ENCODE measurements at regions not wholly inside any gene's neighbourhood (a gene's known extent, or its start where the extent isn't known, plus 50 kb on each side); places are given as distances from the start of the nearest gene placed in this dataset.

DNA sequence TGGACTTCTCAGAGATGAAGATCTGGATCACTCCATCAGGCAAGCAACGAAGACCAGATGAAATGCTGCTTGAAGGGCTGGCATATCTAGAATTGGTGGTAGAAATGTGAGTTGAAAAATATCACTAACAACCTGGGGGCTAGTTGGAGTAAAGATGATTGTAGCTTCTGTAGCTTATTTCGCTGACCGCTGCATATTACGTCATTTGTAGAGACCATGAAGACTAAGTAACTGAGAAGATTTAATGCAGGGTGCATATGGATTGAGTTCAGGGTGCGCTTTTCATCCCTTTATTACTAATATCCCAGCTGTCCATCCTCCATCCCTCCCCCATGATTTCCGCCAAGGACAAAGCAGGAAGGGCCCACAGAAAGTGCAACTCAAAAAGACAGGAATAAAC lies 1364.0 kb downstream of the PCDH9 start:
- Histone ChIP-seq H3K4me3 (ENCODE audit: low read depth, low read length) (no peak overlapping the region), H3K27me3 (ENCODE audit: control insufficient read depth, insufficient read depth, low read length) (no peaks in the 10 kb centered on the region), H3K36me3 (ENCODE audit: control insufficient read depth, insufficient read depth, low read length) (no peaks in the 10 kb centered on the region)
- DNase-seq (ENCODE audit: low read depth) (no peak), FAIRE-seq (no peak)
- TF ChIP-seq, protein P1, sequence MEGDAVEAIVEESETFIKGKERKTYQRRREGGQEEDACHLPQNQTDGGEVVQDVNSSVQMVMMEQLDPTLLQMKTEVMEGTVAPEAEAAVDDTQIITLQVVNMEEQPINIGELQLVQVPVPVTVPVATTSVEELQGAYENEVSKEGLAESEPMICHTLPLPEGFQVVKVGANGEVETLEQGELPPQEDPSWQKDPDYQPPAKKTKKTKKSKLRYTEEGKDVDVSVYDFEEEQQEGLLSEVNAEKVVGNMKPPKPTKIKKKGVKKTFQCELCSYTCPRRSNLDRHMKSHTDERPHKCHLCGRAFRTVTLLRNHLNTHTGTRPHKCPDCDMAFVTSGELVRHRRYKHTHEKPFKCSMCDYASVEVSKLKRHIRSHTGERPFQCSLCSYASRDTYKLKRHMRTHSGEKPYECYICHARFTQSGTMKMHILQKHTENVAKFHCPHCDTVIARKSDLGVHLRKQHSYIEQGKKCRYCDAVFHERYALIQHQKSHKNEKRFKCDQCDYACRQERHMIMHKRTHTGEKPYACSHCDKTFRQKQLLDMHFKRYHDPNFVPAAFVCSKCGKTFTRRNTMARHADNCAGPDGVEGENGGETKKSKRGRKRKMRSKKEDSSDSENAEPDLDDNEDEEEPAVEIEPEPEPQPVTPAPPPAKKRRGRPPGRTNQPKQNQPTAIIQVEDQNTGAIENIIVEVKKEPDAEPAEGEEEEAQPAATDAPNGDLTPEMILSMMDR (IDR thresholded peaks at IDR 0.05; ENCODE audit: insufficient read depth, low read length, severe bottlenecking), result no peak

DNA sequence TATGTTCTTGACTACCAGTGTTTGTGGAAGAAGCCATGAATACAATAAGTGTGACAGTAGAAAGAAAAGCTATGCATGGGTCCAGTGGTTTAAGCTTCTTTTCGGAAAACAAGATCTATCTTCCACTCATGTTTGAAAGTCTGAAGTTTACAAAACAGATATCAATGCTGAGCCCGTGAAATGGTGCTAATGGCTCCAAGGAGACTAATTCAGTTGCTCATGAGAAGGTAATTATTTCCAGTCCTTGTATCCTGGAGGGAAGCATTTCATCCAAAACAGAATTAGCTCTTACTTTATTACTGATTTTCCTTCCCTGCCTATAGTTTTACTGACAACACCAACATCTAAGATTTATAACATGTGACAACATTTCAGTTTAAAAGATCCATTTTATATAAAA lies 1364.9 kb downstream of the PCDH9 start:
- Histone ChIP-seq H3K4me3 (ENCODE audit: low read depth, low read length) (no peak overlapping the region), H3K36me3 (ENCODE audit: control insufficient read depth, insufficient read depth, low read length) (no peaks in the 10 kb centered on the region), H3K27me3 (ENCODE audit: control insufficient read depth, insufficient read depth, low read length) (no peaks in the 10 kb centered on the region)
- DNase-seq (ENCODE audit: low read depth) (no peak), FAIRE-seq (no peak)
- TF ChIP-seq, protein P1 (IDR thresholded peaks at IDR 0.05; ENCODE audit: insufficient read depth, low read length, severe bottlenecking), result no peak

DNA sequence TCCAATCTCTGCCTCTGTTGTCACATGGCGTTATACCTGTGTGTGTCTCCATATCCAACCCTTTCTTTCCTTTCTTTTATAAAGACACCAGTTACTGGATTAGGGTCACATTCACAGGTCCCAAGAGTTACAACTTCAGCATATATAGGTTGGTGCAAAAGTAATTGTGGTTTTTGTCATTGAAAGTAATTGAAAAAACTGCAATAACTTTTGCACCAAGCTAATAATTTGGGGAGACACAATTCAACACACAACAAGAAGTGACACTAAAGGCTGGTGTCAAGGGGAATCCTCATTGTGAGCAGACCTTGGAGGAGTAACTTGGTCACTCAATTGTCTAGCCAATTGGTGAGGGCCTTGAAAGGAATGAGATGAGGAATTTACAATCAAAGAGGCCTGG lies 1366.1 kb downstream of the PCDH9 start:
- H3K27me3 ChIP-seq (ENCODE audit: control insufficient read depth, insufficient read depth, low read length), result no peaks in the 10 kb centered on the region
- no peak for DNase-seq (ENCODE audit: low read depth)
- H3K4me3 ChIP-seq (ENCODE audit: low read depth, low read length), result no peak overlapping the region
- no peaks in the 10 kb centered on the region for H3K36me3 ChIP-seq (ENCODE audit: control insufficient read depth, insufficient read depth, low read length)
- TF ChIP-seq, protein P1 (IDR thresholded peaks at IDR 0.05; ENCODE audit: insufficient read depth, low read length, severe bottlenecking), result no peak
- no peak for FAIRE-seq

DNA sequence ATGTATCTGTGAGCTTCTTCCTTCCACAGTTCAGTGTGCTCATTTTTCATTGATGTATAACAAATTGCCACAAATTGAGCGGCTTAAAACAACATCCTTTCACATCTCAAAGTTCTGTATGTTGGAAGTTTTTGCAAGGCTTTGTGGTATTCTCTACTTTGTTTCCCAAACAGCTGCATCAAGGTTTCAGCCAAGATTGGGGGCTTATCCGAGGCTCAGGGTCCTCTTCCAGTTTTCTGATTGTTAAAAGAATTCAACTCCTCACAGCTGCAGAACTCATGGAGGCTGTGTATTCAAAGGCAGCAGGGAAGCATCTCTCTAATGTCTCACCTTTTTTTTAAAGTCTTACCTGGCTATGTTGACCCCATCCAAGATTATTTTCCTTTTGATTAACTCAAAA lies 1369.8 kb downstream of the PCDH9 start:
- Histone ChIP-seq H3K36me3 (ENCODE audit: control insufficient read depth, insufficient read depth, low read length) (no peaks in the 10 kb centered on the region), H3K27me3 (ENCODE audit: control insufficient read depth, insufficient read depth, low read length) (no peaks in the 10 kb centered on the region), H3K4me3 (ENCODE audit: low read depth, low read length) (no peak overlapping the region)
- TF ChIP-seq, protein P1 (IDR thresholded peaks at IDR 0.05; ENCODE audit: insufficient read depth, low read length, severe bottlenecking), result no peak
- DNase-seq (ENCODE audit: low read depth), result no peak
- no peak for FAIRE-seq

DNA sequence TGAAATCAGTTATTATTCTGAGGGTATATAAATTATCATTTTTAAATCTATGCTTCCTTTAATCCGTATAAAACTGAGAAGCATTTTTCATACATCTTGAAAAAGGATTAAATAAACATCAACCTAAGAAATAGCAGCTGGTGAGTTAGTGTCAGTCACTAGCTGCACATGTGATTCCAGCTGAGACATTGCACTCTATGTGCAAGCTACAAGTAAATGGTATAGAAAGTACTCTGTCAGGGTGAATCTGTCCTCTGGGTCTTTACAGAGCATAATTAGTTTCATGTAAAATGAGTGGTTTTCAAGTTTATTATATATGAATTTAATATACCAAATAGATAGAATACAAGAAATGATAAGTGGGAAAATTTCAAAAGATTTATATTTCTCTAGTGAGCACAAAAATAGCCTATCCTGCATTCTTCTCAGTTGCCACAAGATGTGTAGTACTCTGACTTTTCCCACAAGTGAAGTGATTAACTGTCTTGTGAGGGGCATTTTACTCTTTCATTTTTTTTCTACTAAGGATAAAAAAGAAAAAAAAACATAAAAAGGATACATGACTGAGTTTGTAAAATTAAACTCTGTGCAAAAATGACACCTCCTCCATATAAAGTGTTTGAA lies 1372.1 kb downstream of the PCDH9 start:
- TF ChIP-seq, protein P1 (IDR thresholded peaks at IDR 0.05; ENCODE audit: insufficient read depth, low read length, severe bottlenecking), result no peak
- no peaks in the 10 kb centered on the region for H3K27me3 ChIP-seq (ENCODE audit: control insufficient read depth, insufficient read depth, low read length)
- FAIRE-seq (no peak), DNase-seq (ENCODE audit: low read depth) (no peak)
- no peak overlapping the region for H3K4me3 ChIP-seq (ENCODE audit: low read depth, low read length)
- no peaks in the 10 kb centered on the region for H3K36me3 ChIP-seq (ENCODE audit: control insufficient read depth, insufficient read depth, low read length)

DNA sequence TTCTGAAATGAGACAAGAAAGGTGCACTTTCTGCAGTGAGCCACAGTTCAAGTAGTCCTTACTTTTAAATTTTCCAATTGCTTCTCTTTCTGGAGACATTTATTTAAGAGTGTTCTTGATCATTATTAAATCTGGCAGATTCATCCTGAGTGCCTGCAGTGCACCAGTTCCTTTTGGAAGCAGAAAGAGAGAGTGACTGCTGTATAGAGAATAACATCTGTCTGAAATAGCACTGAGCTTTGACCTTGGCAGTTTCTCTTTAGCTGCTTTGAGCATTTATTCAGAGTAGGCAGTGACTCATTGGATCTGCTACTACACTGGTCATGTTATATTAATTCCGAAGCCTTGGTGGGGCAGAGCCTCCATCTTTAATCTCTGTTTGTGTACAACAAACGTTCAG lies 1373.7 kb downstream of the PCDH9 start:
- H3K4me3 ChIP-seq (ENCODE audit: low read depth, low read length), result no peak overlapping the region
- DNase-seq (ENCODE audit: low read depth), result no peak
- H3K27me3 ChIP-seq (ENCODE audit: control insufficient read depth, insufficient read depth, low read length), result no peaks in the 10 kb centered on the region
- TF ChIP-seq, protein P1 (IDR thresholded peaks at IDR 0.05; ENCODE audit: insufficient read depth, low read length, severe bottlenecking), result no peak
- no peaks in the 10 kb centered on the region for H3K36me3 ChIP-seq (ENCODE audit: control insufficient read depth, insufficient read depth, low read length)
- no peak for FAIRE-seq
